Prostate gland (tissue), 2 donors: ENCODE measurements at regions not wholly inside any gene's neighbourhood (a gene's known extent, or its start where the extent isn't known, plus 50 kb on each side); places are given as distances from the start of the nearest gene placed in this dataset.

Experiments
- CTCF ChIP-seq, 4 experiments: fragments of 200-600 bp in 2 of 4; fragments of 450-650 bp in 2 of 4; sonication (generic) in 2 of 4; IDR thresholded peaks; 1 replicate in 3 of 4; 2 replicates in 1 of 4; pipeline ENCODE4 v1.5.1; 2016 to 2019; ENCODE audit warnings: antibody characterized with exemption in 4 of 4, mild to moderate bottlenecking in 2 of 4, moderate library complexity in 2 of 4
- POLR2A ChIP-seq: fragments of 450-650 bp; IDR thresholded peaks from one replicate; pipeline ENCODE4 v1.6.1; 2016; ENCODE audit warnings: antibody characterized with exemption, mild to moderate bottlenecking
- POLR2AphosphoS5 ChIP-seq: sonication (generic); formaldehyde crosslinking; IDR thresholded peaks from one replicate; pipeline ENCODE4 v1.6.1; 2017; ENCODE audit warnings: antibody characterized with exemption

- TF ChIP-seq CTCF (IDR thresholded peaks at IDR 0.05) (no peak), POLR2AphosphoS5 (no peak), POLR2A (no peak)
Measured at GRCh38 chrX:39018541-39018940, 217.3 kb downstream of the MID1IP1 start.
